ENCODE measurements at regions not wholly inside any gene's neighbourhood (a gene's known extent, or its start where the extent isn't known, plus 50 kb on each side); places are given as distances from the start of the nearest gene placed in this dataset.
A peak's percentile ranks its signal among the peaks of the same experiment; 100 is the strongest.

DNA sequence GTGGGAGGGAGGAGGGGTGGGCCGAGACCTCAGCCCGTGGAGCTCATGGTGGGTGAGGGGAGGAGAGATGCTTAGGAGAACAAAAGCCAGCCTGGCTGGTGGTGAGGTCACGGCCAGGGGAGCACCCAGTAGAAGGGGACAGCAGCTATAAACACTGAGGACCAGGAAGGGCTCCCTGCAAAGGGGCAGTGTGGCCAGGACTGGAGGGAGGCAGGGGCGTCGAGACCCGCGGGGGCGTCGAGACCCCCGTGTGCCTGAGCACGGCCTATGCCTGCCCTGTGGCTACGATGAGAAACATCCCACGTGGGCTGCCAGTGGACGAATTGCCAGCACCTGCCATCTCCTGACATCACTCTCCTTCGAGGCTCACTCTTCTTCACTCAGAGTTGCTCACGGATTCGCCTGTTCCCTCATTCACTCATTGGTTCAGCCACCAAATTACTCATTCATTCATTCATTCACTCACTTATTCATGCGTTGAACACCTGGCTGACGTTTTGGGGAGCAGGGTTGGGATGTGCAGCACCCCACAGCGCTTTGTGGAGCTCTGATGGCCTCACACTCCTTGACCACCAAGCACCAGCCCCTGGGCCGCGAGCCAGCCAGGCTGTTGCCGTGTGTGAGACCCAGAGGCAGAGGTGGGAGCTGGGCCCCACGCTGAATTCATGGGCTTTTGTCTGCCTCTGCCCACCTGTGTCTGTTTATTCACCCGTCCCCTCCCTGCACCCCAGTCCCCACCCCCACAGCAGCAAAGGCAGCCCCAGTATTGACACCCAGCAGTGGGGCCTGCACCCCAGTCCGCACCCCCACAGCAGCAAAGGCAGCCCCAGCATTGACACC lies 61.2 kb upstream of the BHLHE23 start:
- DNase-seq = no peak

DNA sequence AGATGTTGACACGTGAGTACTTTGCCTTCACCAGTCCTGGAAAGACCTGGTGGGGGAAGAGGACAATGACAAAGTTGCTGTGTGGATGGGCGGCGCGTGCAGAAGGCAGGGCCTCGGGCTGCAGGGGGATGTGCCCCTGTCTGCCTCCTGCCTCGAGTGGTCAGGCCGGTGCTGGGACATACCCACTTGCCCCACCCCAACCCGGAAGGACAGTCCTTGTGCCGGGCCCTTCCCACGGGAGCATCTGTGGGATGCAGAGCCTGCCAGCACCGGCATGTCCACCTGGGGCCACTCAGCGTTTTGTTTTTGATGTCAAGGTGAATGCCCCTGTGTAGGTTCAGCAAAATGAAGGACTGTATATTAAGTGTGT lies 60.5 kb upstream of the BHLHE23 start:
- no peak for DNase-seq

DNA sequence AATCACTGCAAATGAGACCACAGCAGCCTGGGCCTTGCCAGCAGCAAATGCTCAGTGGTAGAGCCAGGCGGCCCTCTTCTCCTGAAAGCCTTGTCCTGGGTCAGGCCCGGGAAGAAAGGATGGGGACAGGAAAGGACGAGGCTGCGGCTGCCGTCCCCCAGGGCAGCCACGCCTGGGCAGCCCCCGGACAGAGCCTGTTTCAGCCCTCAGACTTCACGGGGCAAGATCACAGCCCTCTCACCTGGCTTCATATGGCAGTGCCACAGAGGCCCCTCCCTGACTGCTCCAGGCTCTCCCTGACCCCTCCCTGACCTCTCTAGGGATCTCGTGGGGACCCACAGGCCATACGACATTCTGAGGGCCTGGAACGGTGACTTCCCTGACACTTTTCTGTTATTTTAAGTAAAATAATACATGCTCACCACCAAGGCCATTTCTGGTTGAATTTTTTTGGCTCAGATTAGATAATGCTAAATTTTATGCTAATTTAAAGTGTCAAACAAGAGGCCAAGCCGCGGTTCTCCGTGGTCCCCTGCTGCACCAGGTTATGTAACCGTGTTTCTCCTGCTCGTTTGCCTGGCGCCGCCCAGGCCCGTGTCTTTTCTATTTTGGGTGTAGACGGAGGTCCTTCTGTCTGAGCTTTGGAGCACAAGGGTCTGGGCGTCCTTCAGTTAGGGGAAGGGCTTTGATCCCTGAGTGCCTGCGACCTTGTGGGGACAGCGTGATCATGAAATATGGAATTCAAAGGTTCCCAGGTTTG lies 59.9 kb upstream of the BHLHE23 start:
- no peak for DNase-seq

DNA sequence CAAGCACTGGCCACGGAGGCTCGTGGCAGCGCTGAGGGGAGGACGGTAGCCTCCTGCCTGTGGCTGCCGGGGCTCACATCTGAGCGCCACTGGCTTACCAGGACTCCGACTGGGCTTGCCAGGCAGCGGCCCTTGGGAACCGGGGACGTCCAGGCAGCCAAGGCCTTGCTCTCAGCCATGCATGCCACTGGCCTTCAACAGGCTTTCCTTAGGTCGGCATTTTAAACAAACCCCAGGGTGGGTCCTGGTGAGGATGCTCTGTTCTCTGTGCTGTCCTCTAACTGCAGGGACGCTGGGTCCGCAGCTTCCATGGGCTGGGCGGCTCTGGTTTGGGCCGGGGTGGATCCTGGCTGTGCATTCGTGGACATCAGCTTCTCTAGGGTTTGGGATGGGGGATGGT lies 59.1 kb upstream of the BHLHE23 start:
- DNase-seq = no peak

DNA sequence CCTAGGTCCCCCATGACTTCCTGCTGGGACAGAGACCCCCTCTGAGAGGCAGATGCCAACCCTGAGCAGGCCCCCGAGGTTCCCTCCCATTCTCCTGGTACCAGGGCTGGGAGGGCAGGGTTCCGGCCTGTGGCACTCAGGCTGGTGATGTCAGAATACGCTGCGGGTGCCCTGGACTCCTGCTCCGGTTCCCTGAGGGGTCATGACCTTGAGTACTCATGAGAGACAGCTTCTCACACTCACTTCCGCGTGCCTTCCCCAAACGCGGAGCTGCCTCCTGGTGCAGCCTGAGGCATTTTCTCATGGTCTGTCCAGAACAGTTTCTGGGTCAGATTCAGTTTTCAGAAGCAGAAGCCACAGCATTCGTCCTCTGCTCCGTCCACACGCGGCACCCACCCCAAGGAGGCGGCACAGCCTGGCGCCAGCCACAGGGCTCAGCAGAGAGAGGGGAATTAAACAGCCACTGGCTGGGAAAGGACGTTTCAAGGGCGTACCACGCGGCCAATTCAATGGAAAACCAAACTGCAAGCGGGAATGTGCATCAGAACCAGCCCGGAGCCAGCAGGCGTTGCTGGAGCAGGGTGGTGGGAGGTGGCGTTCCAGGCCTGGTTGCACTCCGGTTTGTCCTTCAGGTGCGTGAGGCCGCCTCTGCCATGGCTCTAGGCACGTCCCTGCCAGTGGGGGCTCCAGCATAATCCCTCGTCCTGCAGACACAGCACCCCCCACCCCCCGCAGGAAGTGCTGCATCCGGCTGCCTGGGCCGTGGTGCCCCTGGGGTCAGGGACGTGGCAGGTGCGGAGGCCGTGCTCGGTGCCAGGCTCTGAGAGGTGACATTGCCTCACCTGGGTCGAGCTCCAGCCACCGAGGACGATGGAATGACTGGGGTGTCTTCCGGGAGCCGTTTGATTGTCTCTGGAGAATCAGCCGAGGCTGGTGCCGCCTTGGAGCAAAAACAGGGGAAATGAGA lies 58.3 kb upstream of the BHLHE23 start:
- DNase-seq = peak; percentile 2

DNA sequence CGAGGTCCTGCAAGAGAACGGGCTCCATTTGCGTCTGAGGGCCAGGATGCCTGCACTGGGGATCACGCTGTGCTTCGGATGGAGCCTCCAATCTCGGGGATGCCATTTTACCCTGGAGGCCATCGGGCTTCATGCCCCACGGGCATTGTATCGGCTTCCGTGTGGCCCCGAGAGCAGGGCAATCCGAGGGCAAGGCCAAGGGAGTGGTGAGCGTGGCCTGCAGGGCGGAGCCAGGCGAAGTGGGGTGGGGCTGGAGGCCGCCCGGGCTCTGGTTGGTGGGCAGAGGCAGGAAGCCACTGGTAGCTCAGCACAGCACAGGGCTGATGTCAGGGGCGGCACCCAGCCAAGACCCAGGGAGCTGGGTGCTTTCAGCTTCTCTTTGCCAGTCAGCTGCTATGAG lies 57.5 kb upstream of the BHLHE23 start:
- DNase-seq = peak; percentile 7

DNA sequence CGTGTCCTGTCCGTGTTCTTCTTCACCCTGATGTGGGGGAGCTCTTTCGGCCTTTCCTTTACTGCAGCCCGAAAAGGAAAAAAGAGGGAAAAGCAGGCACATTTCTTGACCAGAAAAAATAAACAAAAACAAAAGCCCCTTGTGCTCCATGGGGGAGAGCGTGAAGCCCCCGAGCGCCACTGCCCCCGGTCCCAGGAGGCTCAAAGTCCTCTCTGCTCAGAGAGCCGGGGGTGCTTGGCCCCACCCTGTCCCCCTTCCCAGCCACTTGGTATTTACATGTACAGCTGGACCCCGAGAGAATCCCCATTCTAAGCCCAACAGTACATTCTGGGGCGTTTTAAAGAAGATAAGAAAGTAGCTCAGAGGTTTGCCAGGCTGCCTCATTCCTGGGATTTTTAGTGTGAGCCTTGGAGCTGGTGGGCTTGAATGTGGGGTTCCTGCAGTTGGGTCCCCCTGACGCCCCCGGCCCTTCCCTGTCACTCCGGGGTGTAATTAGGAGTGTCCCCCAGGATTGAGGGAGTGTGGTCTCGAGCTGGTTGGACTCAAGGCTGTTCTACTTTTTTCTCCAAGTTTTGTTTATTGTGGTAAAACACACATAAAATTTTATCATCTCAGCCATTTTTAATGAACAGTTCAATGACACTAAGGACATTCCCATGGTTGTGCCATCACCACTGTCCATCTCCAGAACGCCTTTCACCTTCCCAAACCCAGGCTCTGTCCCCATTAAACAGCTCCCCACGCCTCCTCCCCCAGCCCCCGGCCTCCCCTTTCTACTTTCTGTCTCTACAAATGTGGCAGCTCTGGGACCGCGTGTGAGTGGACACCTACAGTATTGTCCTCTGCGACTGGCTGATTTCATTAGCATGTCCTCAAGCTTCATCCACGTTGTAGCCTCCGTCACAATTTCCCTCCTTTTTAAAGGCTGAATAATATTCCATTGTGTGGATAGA lies 55.7 kb upstream of the BHLHE23 start:
- peak; percentile 3 for DNase-seq

DNA sequence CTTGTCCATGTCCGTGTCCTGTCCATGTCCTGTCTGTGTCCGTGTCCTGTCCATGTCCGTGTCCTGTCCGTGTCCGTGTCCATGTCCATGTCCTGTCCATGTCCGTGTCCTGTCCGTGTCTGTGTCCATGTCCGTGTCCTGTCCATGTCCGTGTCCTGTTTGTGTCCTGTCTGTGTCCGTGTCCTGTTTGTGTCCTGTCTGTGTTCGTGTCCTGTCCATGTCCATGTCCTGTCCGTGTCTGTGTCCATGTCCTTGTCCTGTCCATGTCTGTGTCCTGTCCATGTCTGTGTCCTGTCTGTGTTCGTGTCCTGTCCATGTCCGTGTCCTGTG lies 55.0 kb upstream of the BHLHE23 start:
- peak; percentile 4 for DNase-seq

DNA sequence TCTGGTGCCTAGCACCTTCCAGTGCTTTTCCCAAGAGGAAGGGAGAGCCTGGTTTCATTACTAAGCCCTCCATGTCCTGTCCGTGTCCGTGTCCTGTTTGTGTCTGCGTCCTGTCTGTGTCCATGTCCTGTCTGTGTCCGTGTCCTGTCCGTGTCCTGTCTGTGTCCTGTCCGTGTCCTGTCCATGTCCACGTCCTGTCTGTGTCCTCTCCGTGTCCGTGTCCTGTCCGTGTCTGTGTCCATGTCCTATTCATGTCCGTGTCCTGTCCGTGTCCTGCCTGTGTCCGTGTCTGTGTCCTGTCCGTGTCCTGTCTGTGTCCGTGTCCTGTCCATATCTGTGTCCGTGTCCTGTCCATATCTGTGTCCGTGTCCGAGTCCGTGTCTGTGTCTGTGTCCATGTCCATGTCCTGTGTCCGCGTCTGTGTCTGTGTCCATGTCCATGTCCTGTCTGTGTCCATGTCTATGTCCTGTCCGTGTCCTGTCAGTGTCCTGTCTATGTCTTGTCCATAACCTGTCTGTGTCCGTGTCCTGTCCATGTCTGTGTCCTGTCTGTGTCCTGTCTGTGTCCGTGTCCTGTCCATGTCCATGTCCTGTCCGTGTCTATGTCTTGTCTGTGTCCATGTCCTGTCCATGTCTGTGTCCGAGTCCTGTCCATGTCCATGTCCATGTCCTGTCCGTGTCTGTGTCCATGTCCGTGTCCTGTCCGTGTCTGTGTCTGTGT lies 54.4 kb upstream of the BHLHE23 start:
- peak; percentile 3 for DNase-seq

DNA sequence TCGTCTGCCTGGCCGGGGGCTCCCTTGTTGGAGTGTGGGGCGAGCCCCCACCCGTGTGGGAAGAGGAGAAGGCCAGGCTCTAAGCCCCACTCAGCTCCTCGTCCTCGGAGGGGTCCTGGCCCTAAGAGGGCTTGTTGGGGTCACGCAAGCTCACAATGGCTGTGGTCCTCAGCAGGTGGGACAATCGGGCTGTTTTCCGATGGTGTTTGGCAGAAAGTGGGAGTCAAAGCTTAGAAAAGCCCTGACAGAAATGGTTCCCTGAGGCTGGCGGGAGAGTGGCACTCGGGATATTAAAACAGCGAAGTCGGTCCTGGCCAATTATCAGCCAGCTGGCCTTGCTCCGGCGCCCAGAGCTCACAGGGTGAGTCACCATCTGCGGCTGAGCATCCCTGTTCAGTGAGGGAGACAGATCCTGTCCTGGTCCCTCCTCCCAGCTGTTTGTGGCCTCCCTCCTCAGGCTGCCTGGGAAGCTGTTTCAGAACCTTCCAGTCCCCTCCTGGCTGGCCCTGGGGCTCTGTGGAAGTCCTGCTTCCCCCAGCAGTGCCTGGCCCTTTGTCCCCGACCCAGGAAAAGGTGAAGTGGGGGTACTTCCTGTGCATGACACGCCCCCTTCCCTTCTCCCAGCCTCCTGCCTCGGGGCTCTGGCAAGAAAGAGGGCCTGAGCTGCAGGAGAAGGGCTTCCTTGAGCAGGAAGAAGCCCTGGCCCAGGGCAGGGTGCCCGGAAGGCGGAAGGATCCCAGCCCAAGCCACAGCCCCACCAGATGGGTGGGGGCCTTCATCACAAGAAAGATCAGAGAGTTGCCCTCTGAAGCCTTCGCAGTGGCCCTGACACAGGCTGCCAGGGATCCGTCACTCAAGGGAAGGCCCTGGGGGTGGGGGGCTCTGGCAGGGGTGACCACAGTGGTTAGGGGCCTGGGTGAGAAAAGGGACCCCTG lies 53.6 kb upstream of the BHLHE23 start:
- peak; percentile 13 for DNase-seq

DNA sequence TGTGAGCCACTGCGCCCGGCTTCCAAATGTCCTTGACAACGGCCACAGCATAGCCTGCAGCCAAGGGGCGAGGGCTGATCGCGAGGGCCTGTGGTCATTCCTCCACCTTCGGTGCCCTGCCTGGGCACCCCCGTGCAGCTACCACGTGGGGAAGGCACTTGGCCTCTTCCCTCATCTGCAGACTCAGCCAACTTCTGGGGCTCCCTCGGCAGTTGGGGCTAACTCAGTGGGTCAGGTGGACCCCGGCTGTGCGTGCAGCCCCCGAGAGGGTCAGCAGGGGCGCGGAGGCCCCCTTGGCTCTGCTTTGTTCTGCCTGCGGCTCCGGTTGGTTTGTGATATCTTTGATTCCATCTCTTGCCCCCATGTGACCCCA lies 52.9 kb upstream of the BHLHE23 start:
- DNase-seq = peak; percentile 11

DNA sequence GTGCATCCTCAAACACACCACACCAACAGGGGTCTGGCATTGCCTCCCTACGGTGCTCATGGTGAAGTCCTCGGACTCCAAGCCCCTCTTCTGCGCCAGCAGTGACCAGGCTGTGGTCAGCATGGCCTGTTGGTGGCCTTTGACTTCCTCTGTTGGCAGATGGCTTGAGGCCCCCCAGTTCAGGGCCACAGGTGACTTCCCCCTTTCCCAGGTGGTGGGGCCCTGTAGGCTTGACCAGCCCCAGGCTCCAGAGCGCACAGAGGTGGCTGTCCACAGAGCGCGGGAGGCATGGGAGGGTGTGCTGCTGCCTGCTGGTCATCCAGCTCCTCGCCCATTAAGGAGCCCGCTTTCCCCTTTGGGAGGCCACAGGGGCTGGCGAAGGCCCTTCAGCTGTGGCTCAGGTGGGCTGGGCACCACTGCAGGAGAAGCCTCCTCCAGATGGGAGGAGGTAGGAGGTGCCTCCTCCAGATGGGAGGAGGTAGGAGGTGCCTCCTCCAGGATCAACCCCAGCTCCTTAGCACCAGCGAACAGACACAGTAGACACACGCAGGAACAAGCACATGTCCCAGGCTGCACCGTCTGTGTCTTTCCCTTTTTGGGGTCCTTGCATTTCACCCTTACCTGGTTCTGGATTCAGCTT lies 52.1 kb upstream of the BHLHE23 start:
- peak; percentile 9 for DNase-seq

DNA sequence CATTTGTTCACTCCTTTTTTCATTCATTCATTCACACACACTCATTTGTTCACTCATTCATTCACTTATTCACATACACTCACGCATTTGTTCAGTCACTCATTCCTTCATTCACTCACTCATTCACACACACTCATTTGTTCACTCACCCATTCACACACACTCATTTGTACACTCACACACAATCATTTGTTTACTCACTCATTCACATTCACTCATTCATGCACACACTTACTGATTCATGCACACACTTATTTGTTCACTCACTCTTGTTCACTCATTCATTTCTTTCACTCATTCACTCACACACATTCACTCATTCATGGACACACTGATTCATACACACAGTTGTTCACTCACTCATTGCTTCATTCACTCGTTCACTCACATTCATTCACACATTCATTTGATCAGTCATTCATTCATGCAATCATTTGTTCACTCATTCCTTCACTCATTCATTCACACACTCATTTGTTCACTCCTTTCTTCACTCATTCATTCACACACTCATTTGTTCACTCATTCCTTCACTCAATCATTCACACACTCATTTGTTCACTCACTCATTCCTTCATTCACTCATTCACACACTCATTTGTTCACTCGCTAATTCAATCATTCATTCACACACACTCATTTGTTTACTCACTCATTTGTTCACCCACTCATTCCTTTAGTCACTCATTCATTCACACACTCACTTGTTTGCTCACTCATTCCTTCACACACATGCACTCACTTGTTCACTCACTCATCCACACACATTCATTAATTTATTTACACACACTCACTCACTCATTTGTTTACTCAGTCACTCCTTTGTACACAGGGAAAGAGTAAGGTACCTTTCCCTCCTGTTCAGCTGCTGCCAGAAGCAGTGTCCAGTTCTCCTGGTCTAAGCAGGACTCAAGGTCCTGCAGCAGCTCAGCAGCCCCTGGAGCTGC lies 50.7 kb upstream of the BHLHE23 start:
- DNase-seq = peak; percentile 6

DNA sequence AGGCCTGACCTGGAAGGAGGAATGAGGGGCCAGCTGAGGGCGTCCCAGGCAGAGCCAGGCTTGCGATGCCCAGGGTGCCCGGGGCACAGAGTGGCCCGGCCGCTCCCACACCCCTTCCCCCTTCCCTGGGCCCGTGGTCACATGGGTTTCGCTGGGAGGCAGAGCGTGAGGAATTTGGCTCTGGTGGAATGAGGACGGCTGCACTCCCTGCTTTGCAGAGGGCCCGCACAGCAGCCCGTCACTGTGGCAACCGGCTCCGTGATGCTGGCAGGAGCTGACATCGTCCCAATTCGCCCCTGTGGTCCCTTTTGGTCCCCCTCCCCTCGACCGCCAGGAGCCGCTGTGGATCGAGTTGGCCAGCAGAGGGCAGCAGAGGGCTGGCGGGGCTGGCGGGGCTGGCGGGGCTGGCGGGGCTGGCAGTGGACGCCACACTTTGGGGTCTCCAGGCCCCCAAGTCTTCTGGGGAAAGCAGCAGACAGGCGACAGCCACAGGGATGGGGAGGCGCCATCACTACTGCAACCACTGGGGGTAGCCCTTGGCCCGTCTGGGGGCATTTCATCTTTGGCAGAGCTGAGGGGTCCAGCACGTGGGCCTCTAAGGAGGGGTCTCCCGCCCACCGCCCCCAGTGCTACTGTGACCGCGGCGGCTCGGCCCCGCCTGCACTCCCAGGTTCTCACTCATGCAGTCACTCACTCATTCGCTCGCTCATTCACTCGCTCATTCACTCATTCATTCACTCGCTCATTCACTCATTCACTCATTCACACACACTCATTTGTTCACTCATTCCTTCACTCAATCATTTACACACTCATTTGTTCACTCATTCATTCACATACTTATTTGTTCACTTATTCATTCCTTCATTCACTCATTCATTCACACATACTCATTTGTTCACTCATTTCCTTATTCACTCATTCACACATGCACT lies 49.7 kb upstream of the BHLHE23 start:
- DNase-seq = peak; percentile 48
